ENCODE measurements at regions not wholly inside any gene's neighbourhood (a gene's known extent, or its start where the extent isn't known, plus 50 kb on each side); places are given as distances from the start of the nearest gene placed in this dataset.

GRCh38 chr4:11869191-11869870 is 440.6 kb upstream of the HS3ST1 start:
- Histone ChIP-seq H3K4me2 (replicated peaks; ENCODE audit: low read depth, low read length, poor library complexity, severe bottlenecking) (no peak overlapping the region), H3K36me3 (replicated peaks in 1 of 2; ENCODE audit: control extremely low read depth in 1 of 2, control insufficient read depth in 1 of 2, extremely low read depth in 1 of 2, insufficient read depth in 2 of 2, low read length in 1 of 2) (no peaks in the 10 kb centered on the region), H4K20me1 (ENCODE audit: control insufficient read depth, insufficient read depth, low read length, poor library complexity, severe bottlenecking) (no peaks in the 10 kb centered on the region), H2AFZ (ENCODE audit: insufficient read depth, low read depth, low read length, poor library complexity, severe bottlenecking) (no peak overlapping the region), H3K27me3 (replicated peaks in 1 of 4; ENCODE audit: control extremely low read depth in 1 of 4, control insufficient read depth in 3 of 4, insufficient read depth in 4 of 4, low read length in 3 of 4) (no peaks in the 10 kb centered on the region), H3K79me2 (ENCODE audit: control insufficient read depth, insufficient read depth, low read length) (no peaks in the 10 kb centered on the region), H3K4me3 (ENCODE audit: control extremely low read depth in 1 of 5, extremely low read depth in 1 of 5, insufficient read depth in 1 of 5, low read depth in 2 of 5, low read length in 4 of 5) (no peak overlapping the region), H3K4me1 (ENCODE audit: control insufficient read depth in 2 of 2, insufficient read depth in 2 of 2, low read length in 2 of 2) (no peaks in the 10 kb centered on the region), H3K27ac (ENCODE audit: low read length in 2 of 2) (no peak overlapping the region), H3K9me3 (ENCODE audit: control extremely low read depth in 1 of 3, control insufficient read depth in 2 of 3, insufficient read depth in 1 of 3, low read length in 2 of 3) (no peaks in the 10 kb centered on the region), H3K9ac (ENCODE audit: low read length) (no peak overlapping the region)
- DNase-seq (no peak), ATAC-seq (ENCODE audit: low read depth) (no peak)
- Mint-ChIP-seq H3K27ac (no peak overlapping the region), H3K4me3 (no peak overlapping the region), H3K4me1 (no peaks in the 10 kb centered on the region), H3K27me3 (no peaks in the 10 kb centered on the region), H3K9me3 (ENCODE audit: insufficient read depth) (no peaks in the 10 kb centered on the region)
- CTCF ChIA-PET, result no interaction called here
- POLR2A ChIA-PET, result no interaction called here
- TF ChIP-seq EZH2 (IDR thresholded peaks at IDR 0.05; ENCODE audit: borderline replicate concordance, insufficient read depth, low read depth, low read length, poor library complexity, severe bottlenecking) (no peak), CTCF (IDR thresholded peaks at IDR 0.05) (no peak)
- whole genome bisulfite sequencing (ENCODE audit: insufficient coverage), result 85% methylated on average over 2 of the region's 6 CpGs
- intact Hi-C loops (cut with micrococcal nuclease), result no loop called here

- 0% methylated on average over 1 of the region's 1 CpG for WGBS (ENCODE audit: insufficient coverage)
- DNase-seq, result no peak
- no peak overlapping the region for H2AFZ ChIP-seq (ENCODE audit: insufficient read depth, low read depth, low read length, poor library complexity, severe bottlenecking)
- no peak overlapping the region for H3K4me3 ChIP-seq (ENCODE audit: control extremely low read depth in 1 of 5, extremely low read depth in 1 of 5, insufficient read depth in 1 of 5, low read depth in 2 of 5, low read length in 4 of 5)
- no peak overlapping the region for H3K4me2 ChIP-seq (replicated peaks; ENCODE audit: low read depth, low read length, poor library complexity, severe bottlenecking)
- Mint-ChIP-seq H3K27me3 (no peaks in the 10 kb centered on the region), H3K4me3 (no peak overlapping the region), H3K4me1 (no peaks in the 10 kb centered on the region), H3K9me3 (ENCODE audit: insufficient read depth) (no peaks in the 10 kb centered on the region), H3K27ac (no peak overlapping the region)
- ChIA-PET CTCF (no interaction called here), POLR2A (no interaction called here)
- no peaks in the 10 kb centered on the region for H3K27me3 ChIP-seq (replicated peaks in 1 of 4; ENCODE audit: control extremely low read depth in 1 of 4, control insufficient read depth in 3 of 4, insufficient read depth in 4 of 4, low read length in 3 of 4)
- no peaks in the 10 kb centered on the region for H4K20me1 ChIP-seq (ENCODE audit: control insufficient read depth, insufficient read depth, low read length, poor library complexity, severe bottlenecking)
- no peaks in the 10 kb centered on the region for H3K36me3 ChIP-seq (replicated peaks in 1 of 2; ENCODE audit: control extremely low read depth in 1 of 2, control insufficient read depth in 1 of 2, extremely low read depth in 1 of 2, insufficient read depth in 2 of 2, low read length in 1 of 2)
- H3K79me2 ChIP-seq (ENCODE audit: control insufficient read depth, insufficient read depth, low read length), result no peaks in the 10 kb centered on the region
- no peak for ATAC-seq (ENCODE audit: low read depth)
- TF ChIP-seq EZH2 (IDR thresholded peaks at IDR 0.05; ENCODE audit: borderline replicate concordance, insufficient read depth, low read depth, low read length, poor library complexity, severe bottlenecking) (no peak), CTCF (IDR thresholded peaks at IDR 0.05) (no peak)
- H3K9me3 ChIP-seq (ENCODE audit: control extremely low read depth in 1 of 3, control insufficient read depth in 2 of 3, insufficient read depth in 1 of 3, low read length in 2 of 3), result no peaks in the 10 kb centered on the region
- H3K9ac ChIP-seq (ENCODE audit: low read length), result no peak overlapping the region
- H3K27ac ChIP-seq (ENCODE audit: low read length in 2 of 2), result no peak overlapping the region
- H3K4me1 ChIP-seq (ENCODE audit: control insufficient read depth in 2 of 2, insufficient read depth in 2 of 2, low read length in 2 of 2), result no peaks in the 10 kb centered on the region
- intact Hi-C loops (cut with micrococcal nuclease), result no loop called here
These were observed 437.7 kb upstream of the HS3ST1 start for GRCh38 chr4:11866391-11866790.

Data from B cell (primary cell).